Effector memory CD8-positive, alpha-beta T cell (primary cell): ENCODE measurements at regions not wholly inside any gene's neighbourhood (a gene's known extent, or its start where the extent isn't known, plus 50 kb on each side); places are given as distances from the start of the nearest gene placed in this dataset.

Experiments
- ATAC-seq: fragments of 150-1000 bp; cut with Tn5 transposase; replicated peaks from 2 replicates; pipeline ENCODE4 v1.10.0; 2021; ENCODE audit warnings: mild to moderate bottlenecking, moderate library complexity
- DNase-seq, 3 experiments: peaks; one replicate each; pipeline ENCODE4 v3.0.0; 2021
- H3K27ac Mint-ChIP-seq, 2 donors: one replicate each; pipeline ENCODE4 v1.8.0; 2022; ENCODE audit warnings: mild to moderate bottlenecking in 2 of 2, mixed read lengths in 2 of 2, moderate library complexity in 2 of 2
- H3K27me3 Mint-ChIP-seq, 2 donors: one replicate each; pipeline ENCODE4 v1.8.0; 2022; ENCODE audit warnings: mixed read lengths in 2 of 2
- H3K36me3 Mint-ChIP-seq: one replicate; pipeline ENCODE4 v1.8.0; 2022; ENCODE audit warnings: mild to moderate bottlenecking, moderate library complexity, mixed read lengths; ENCODE audit not compliant: insufficient read depth
- H3K4me1 Mint-ChIP-seq, 2 donors: one replicate each; pipeline ENCODE4 v1.8.0; 2022; ENCODE audit warnings: low read depth in 2 of 2, mixed read lengths in 2 of 2
- H3K4me3 Mint-ChIP-seq, 2 donors: one replicate each; pipeline ENCODE4 v1.8.0; 2022; ENCODE audit warnings: mild to moderate bottlenecking in 2 of 2, mixed read lengths in 2 of 2, moderate library complexity in 2 of 2
- H3K9me3 Mint-ChIP-seq, 2 donors: one replicate each; pipeline ENCODE4 v1.8.0; 2022; ENCODE audit warnings: mixed read lengths in 2 of 2

DNA sequence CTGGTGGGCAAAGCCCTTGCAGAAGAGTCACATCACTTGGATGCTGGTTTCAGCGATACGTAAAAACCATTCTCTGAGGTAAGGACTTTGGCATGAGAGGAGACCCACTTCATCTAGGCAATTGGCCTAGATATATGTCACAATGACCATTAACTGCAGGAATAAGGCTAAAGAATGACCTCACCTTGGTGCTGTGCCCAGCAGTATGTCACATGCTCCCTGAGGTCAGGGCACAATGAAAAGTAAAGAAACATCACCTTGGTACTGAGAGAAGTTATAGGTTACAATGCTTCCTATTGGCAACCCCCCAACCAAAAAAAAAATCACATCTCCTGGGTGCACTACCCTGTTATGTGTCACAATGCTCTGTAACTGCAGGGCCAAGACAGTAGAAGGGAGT, 1008.8 kb upstream of the AMELY start:
- ATAC-seq (no peak), DNase-seq (no peak)
- H3K27ac Mint-ChIP-seq: no peak overlapping the region
- no peaks in the 10 kb centered on the region for H3K27me3 Mint-ChIP-seq
- no peaks in the 10 kb centered on the region for H3K9me3 Mint-ChIP-seq
- H3K4me3 Mint-ChIP-seq: no peak overlapping the region
- H3K36me3 Mint-ChIP-seq: no peaks in the 10 kb centered on the region
- H3K4me1 Mint-ChIP-seq: no peaks in the 10 kb centered on the region

GRCh38 chrY:7888506-7888905, 977.0 kb upstream of the AMELY start:
- H3K4me3 Mint-ChIP-seq: no peak overlapping the region
- no peaks in the 10 kb centered on the region for H3K9me3 Mint-ChIP-seq
- H3K27ac Mint-ChIP-seq: no peak overlapping the region
- DNase-seq (no peak), ATAC-seq (no peak)
- H3K36me3 Mint-ChIP-seq: no peaks in the 10 kb centered on the region
- no peaks in the 10 kb centered on the region for H3K4me1 Mint-ChIP-seq
- H3K27me3 Mint-ChIP-seq: peaks cover 9 to 11% of the 10 kb centered on the region in 2 donors

- H3K4me1 Mint-ChIP-seq: no peaks in the 10 kb centered on the region
- DNase-seq: no peak
- no peaks in the 10 kb centered on the region for H3K36me3 Mint-ChIP-seq
- no peak overlapping the region for H3K4me3 Mint-ChIP-seq
- no peak for ATAC-seq
- no peaks in the 10 kb centered on the region for H3K9me3 Mint-ChIP-seq
- H3K27ac Mint-ChIP-seq: no peak overlapping the region
- H3K27me3 Mint-ChIP-seq: no peaks in the 10 kb centered on the region
These were observed 970.1 kb upstream of the AMELY start for GRCh38 chrY:7881696-7882095.

DNA sequence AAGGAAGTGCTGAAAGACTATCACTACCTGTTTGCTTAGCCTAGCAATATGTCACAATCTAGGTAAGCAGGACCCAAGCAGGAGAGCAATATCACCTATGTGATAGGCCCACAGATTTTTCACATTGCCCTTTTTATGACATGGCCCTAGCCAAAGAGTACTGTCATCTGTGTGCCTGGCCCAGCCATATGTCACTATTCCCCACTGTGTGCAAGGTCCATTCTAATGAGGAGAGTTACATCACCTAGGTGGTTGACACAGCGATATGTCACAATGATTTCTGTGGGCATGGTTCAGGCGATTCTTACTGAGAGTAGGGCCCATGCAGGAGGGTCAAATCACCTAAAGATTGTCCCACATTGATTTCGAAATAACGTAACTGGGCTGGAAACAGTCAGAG, 967.7 kb upstream of the AMELY start:
- Mint-ChIP-seq H3K4me1 (no peaks in the 10 kb centered on the region), H3K4me3 (no peak overlapping the region), H3K36me3 (no peaks in the 10 kb centered on the region), H3K9me3 (no peaks in the 10 kb centered on the region), H3K27ac (no peak overlapping the region), H3K27me3 (no peaks in the 10 kb centered on the region)
- DNase-seq (no peak), ATAC-seq (no peak)

- H3K4me3 Mint-ChIP-seq: no peak overlapping the region
- DNase-seq (no peak), ATAC-seq (no peak)
- no peaks in the 10 kb centered on the region for H3K9me3 Mint-ChIP-seq
- H3K27ac Mint-ChIP-seq: no peak overlapping the region
- H3K36me3 Mint-ChIP-seq: no peaks in the 10 kb centered on the region
- H3K27me3 Mint-ChIP-seq: no peaks in the 10 kb centered on the region
- H3K4me1 Mint-ChIP-seq: no peaks in the 10 kb centered on the region
These were observed 967.2 kb upstream of the AMELY start for GRCh38 chrY:7878719-7879118.

DNA sequence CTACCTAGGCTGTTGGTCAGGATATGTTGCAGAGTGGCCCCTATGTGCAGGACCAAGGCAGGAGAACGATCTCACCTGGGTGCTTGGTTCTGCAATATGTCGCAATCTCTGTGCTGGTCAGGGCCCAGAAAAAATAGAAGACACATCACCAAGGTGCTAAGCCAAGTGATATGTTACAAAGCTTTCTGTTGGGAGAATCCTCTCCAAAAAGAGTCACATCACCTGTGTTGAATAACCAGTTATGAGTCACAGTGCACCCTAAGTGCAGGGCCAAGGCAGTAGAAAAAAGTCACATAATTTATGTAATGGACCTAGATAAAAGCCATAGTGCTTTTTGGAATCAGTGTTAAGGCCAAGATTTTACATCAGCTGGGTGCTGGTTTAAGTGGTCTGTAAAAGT, 965.9 kb upstream of the AMELY start:
- H3K4me1 Mint-ChIP-seq: no peaks in the 10 kb centered on the region
- H3K9me3 Mint-ChIP-seq: no peaks in the 10 kb centered on the region
- ATAC-seq: no peak
- no peak overlapping the region for H3K27ac Mint-ChIP-seq
- no peak for DNase-seq
- H3K4me3 Mint-ChIP-seq: no peak overlapping the region
- H3K27me3 Mint-ChIP-seq: no peaks in the 10 kb centered on the region
- H3K36me3 Mint-ChIP-seq: no peaks in the 10 kb centered on the region

DNA sequence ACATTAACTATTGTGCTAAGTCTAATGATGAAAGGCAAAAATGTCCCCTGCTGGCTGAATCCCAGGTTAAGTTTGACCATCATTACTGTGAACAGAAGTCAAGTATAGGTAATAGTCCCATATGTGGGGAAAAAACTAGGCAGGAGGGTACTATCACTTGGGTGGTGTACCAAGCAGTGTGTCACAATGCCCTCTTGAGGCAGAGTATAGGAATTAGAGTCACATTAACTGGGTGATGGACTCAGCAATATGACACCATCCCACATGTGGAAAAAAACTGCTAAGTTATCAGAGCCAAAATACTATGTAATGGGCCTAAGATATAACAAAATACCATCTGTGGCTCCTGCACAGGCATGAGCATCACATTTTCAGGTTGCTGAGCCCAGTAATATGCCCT, 962.5 kb upstream of the AMELY start:
- no peak for ATAC-seq
- DNase-seq: no peak

GRCh38 chrY:7871304-7871932, 959.9 kb upstream of the AMELY start:
- Mint-ChIP-seq H3K9me3 (no peaks in the 10 kb centered on the region), H3K4me3 (no peak overlapping the region), H3K27me3 (no peaks in the 10 kb centered on the region), H3K36me3 (no peaks in the 10 kb centered on the region), H3K27ac (no peak overlapping the region), H3K4me1 (no peaks in the 10 kb centered on the region)
- DNase-seq (no peak), ATAC-seq (no peak)

More for the DNA sequence above, 962.5 kb upstream of the AMELY start:
- Mint-ChIP-seq H3K27me3 (no peaks in the 10 kb centered on the region), H3K4me1 (no peaks in the 10 kb centered on the region), H3K9me3 (no peaks in the 10 kb centered on the region), H3K36me3 (no peaks in the 10 kb centered on the region), H3K27ac (no peak overlapping the region), H3K4me3 (no peak overlapping the region)

DNA sequence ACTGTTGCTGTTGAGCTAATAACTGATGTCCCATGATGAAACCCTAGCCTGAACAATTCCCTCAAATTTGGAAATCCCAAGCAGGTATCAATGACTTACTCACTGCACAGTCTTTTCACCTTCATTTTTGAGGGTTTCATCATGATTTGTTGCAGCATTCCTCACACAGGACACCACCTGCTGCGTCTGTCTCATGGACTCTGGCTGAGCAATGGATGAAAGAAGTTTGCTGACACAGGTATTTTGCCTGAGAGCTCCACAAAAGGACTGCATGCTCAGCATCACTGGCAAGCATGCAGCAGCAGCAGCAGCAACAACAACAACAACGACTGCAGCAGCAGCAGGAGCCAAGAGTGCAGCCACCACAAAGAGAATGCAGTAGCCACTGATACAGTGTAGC, 955.4 kb upstream of the AMELY start:
- no peak for DNase-seq
- no peak overlapping the region for H3K4me3 Mint-ChIP-seq
- no peak for ATAC-seq
- H3K27me3 Mint-ChIP-seq: no peaks in the 10 kb centered on the region
- no peaks in the 10 kb centered on the region for H3K4me1 Mint-ChIP-seq
- no peak overlapping the region for H3K27ac Mint-ChIP-seq
- no peaks in the 10 kb centered on the region for H3K9me3 Mint-ChIP-seq
- no peaks in the 10 kb centered on the region for H3K36me3 Mint-ChIP-seq

- no peaks in the 10 kb centered on the region for H3K9me3 Mint-ChIP-seq
- H3K27ac Mint-ChIP-seq: no peak overlapping the region
- no peaks in the 10 kb centered on the region for H3K4me1 Mint-ChIP-seq
- no peaks in the 10 kb centered on the region for H3K36me3 Mint-ChIP-seq
- no peaks in the 10 kb centered on the region for H3K27me3 Mint-ChIP-seq
- ATAC-seq: no peak
- DNase-seq: no peak
- H3K4me3 Mint-ChIP-seq: no peak overlapping the region
These were observed 949.4 kb upstream of the AMELY start for GRCh38 chrY:7860781-7861614.

- no peak for ATAC-seq
- DNase-seq: no peak
- H3K9me3 Mint-ChIP-seq: no peaks in the 10 kb centered on the region
- H3K27ac Mint-ChIP-seq: no peak overlapping the region
- peaks cover 5 to 29% of the 10 kb centered on the region in 2 donors for H3K27me3 Mint-ChIP-seq
- H3K36me3 Mint-ChIP-seq: no peaks in the 10 kb centered on the region
- H3K4me3 Mint-ChIP-seq: no peak overlapping the region
- no peaks in the 10 kb centered on the region for H3K4me1 Mint-ChIP-seq
These were observed 938.6 kb upstream of the AMELY start for GRCh38 chrY:7850191-7850590.

DNA sequence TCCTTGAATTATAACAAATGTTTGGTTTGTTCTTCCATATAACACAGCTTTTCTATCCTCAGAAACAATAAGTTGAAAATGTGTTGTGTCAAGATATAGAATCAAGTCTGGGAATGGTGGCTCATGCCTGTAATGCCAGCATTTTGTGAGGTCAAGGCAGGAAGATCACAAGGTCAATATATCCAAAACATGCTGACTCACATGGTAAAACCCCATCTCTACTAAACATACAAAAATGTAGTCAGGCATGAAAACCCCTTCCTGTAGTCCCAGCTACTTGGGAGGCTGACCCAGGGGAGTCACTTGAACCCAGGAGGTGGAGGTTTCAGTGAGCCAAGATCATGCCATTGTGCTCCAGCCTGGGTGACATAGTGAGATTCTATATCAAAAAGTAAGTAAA, 934.2 kb upstream of the AMELY start:
- DNase-seq: no peak
- Mint-ChIP-seq H3K36me3 (no peaks in the 10 kb centered on the region), H3K9me3 (no peaks in the 10 kb centered on the region), H3K27me3 (peaks cover 14 to 49% of the 10 kb centered on the region in 2 donors), H3K27ac (no peak overlapping the region), H3K4me1 (no peaks in the 10 kb centered on the region), H3K4me3 (no peak overlapping the region)
- no peak for ATAC-seq

DNA sequence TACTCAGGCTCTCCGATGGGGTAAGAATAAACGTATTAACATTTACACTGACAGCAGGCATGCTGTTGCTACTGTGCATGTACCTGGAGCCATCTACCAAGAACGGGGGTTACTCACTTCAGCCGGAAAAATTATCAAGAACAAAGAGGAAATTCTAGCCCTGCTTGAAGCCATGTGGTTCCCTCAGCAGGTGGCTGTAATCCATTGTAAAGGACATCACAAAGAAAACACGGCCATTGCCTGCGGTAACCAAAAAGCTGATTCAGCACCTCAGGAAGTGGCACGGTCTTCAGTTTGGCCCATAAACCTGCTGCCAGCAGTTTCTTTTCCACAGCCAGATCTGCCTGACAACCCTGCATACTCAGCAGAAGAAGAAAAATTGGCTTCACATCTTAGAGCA, 925.5 kb upstream of the AMELY start:
- H3K9me3 Mint-ChIP-seq: no peaks in the 10 kb centered on the region
- no peak for ATAC-seq
- peaks cover 2% of the 10 kb centered on the region for H3K36me3 Mint-ChIP-seq
- H3K4me3 Mint-ChIP-seq: no peak overlapping the region
- no peak overlapping the region for H3K27ac Mint-ChIP-seq
- no peak for DNase-seq
- no peaks in the 10 kb centered on the region for H3K4me1 Mint-ChIP-seq
- peaks cover 25 to 26% of the 10 kb centered on the region in 2 donors for H3K27me3 Mint-ChIP-seq

DNA sequence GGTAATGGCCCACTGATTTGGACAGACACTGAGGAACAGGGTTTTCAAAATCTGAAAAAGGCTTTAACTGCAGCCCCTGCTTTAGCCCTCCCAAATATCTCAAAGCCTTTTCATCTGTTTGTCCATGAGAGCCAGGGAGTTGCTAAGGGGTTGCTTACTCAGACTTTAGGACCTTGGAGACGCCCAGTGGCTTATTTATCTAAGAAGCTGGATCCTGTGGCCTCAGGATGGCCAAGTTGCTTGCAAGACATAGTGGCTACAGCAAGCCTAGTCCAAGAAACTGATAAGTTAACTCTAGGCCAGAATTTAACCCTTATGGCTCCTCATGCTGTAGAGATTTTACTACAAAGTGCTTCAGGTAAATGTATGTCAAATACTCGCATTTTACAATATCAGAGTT, 924.8 kb upstream of the AMELY start:
- Mint-ChIP-seq H3K9me3 (no peaks in the 10 kb centered on the region), H3K4me3 (no peak overlapping the region), H3K4me1 (no peaks in the 10 kb centered on the region), H3K36me3 (peaks cover 5% of the 10 kb centered on the region), H3K27me3 (peaks cover 19% of the 10 kb centered on the region in 2 donors), H3K27ac (no peak overlapping the region)
- ATAC-seq (no peak), DNase-seq (no peak)
